A673 (cell line): ENCODE measurements at regions not wholly inside any gene's neighbourhood (a gene's known extent, or its start where the extent isn't known, plus 50 kb on each side); places are given as distances from the start of the nearest gene placed in this dataset.

Source experiments
- BruUV-seq: library from RNA; stranded (reverse); fragments of 400-500 nt; replicated peaks from 2 replicates; lab custom pipeline; 2021; lab: Mats Ljungman, UMichigan
- CTCF ChIA-PET: fragments of 300-600 bp; sonication (Branson Sonifier 250); formaldehyde crosslinking; loops from one replicate; lab custom pipeline; 2022; ENCODE audit warnings: antibody characterized with exemption; lab: Charles Lee
- POLR2A ChIA-PET: fragments of 300-600 bp; sonication (Branson Sonifier 250); formaldehyde crosslinking; loops from one replicate; lab custom pipeline; 2022; ENCODE audit warnings: antibody characterized with exemption; ENCODE audit not compliant: low non-redundant PET; lab: Charles Lee
- DNase-seq: peaks from one replicate; pipeline ENCODE4 v3.0.0-alpha.2; 2015; ENCODE audit warnings: low spot score
- H3K27ac ChIP-seq: fragments of 200-600 bp; sonication (generic); 2 replicates; pipeline ENCODE4 v1.5.1; 2016; ENCODE audit warnings: mixed run types, low read depth, mild to moderate bottlenecking, mixed read lengths, antibody characterized with exemption, low read length; ENCODE audit not compliant: poor library complexity, severe bottlenecking
- H3K27me3 ChIP-seq: fragments of 200-600 bp; sonication (generic); replicated peaks from 2 replicates; pipeline ENCODE4 v1.6.1; 2017; ENCODE audit warnings: mixed run types, low read depth, mild to moderate bottlenecking, mixed read lengths, antibody characterized with exemption, low read length; ENCODE audit not compliant: insufficient read depth, poor library complexity
- H3K36me3 ChIP-seq: fragments of 200-600 bp; sonication (generic); 2 replicates; pipeline ENCODE4 v1.6.1; 2016; ENCODE audit warnings: mixed run types, mild to moderate bottlenecking, mixed read lengths, antibody characterized with exemption, low read length; ENCODE audit not compliant: insufficient read depth, poor library complexity, severe bottlenecking
- H3K4me1 ChIP-seq: fragments of 200-600 bp; sonication (generic); 2 replicates; pipeline ENCODE4 v1.6.1; 2017; ENCODE audit warnings: mixed run types, mild to moderate bottlenecking, mixed read lengths, antibody characterized with exemption, low read length; ENCODE audit not compliant: insufficient read depth, poor library complexity, severe bottlenecking
- H3K4me3 ChIP-seq: fragments of 200-600 bp; sonication (generic); 2 replicates; pipeline ENCODE4 v1.5.1; 2016; ENCODE audit warnings: low read depth, mixed run types, mild to moderate bottlenecking, mixed read lengths, low read length; ENCODE audit not compliant: poor library complexity, severe bottlenecking
- H3K9me3 ChIP-seq: fragments of 200-600 bp; sonication (generic); 2 replicates; pipeline ENCODE4 v1.6.1; 2016; ENCODE audit warnings: mixed run types, low read depth, mild to moderate bottlenecking, mixed read lengths, antibody characterized with exemption, low read length; ENCODE audit not compliant: poor library complexity, severe bottlenecking
- CTCF ChIP-seq: fragments of 300-800, 200-600 bp; sonication (generic); conservative IDR thresholded peaks from 2 replicates; pipeline ENCODE4 v1.5.1; 2017; ENCODE audit warnings: low read depth, mild to moderate bottlenecking, antibody characterized with exemption, low read length, moderate library complexity, mixed read lengths
- EZH2 ChIP-seq: fragments of 200-600 bp; sonication (generic); IDR thresholded peaks from 2 replicates; pipeline ENCODE4 v1.6.1; 2017; ENCODE audit warnings: borderline replicate concordance, low read depth, mild to moderate bottlenecking, mixed read lengths, antibody characterized with exemption, low read length; ENCODE audit not compliant: poor library complexity, severe bottlenecking
- intact Hi-C: fragments of 100-400 bp; cut with micrococcal nuclease; formaldehyde crosslinking; loops from one replicate; pipeline ENCODE4 v1.10.0; 2022; ENCODE audit not compliant: unreplicated experiment

GRCh38 chr5:57407391-57407790 lies 75.2 kb downstream of the ACTBL2 start:
- Histone ChIP-seq H3K9me3 (no peaks in the 10 kb centered on the region), H3K4me3 (no peak overlapping the region), H3K27ac (no peak overlapping the region), H3K27me3 (no peaks in the 10 kb centered on the region), H3K36me3 (no peaks in the 10 kb centered on the region), H3K4me1 (peaks cover 10% of the 10 kb centered on the region)
- no TSS peak for BruUV-seq
- DNase-seq = no peak
- POLR2A ChIA-PET = no interaction called here
- no peak for TF ChIP-seq EZH2
- TF ChIP-seq CTCF = no peak
- intact Hi-C loops = no loop called here
- CTCF ChIA-PET = interaction anchor here (0.7 kb wide), 1 partner anchor 42 kb away, joined by 3 read pairs; no protein-coding TSS in a partner anchor

DNA sequence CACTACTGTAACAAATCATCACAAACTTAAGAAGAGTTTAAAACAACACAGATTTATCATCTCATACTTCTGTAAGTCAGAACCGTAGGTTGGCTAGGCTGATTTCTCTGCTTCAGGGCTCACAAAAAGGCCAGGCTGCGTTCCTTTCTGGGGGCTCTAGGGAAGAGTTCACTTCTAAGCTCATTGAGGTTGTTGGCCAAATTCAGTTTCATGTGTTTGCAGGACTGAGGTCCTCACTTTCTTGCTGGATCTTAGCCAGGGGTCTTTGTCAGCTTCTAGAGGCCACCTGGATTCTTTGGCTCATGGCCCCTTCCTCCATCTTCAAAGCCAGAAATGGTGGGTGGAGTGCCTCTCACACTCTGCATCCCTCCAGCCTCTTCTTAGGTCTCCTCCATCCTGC lies 76.0 kb downstream of the ACTBL2 start:
- H3K27ac ChIP-seq = no peak overlapping the region
- intact Hi-C loops = no loop called here
- no peaks in the 10 kb centered on the region for H3K9me3 ChIP-seq
- TF ChIP-seq CTCF (no peak), EZH2 (no peak)
- CTCF ChIA-PET = no interaction called here
- no peaks in the 10 kb centered on the region for H3K27me3 ChIP-seq
- no peak overlapping the region for H3K4me3 ChIP-seq
- no peak for DNase-seq
- no peaks in the 10 kb centered on the region for H3K36me3 ChIP-seq
- POLR2A ChIA-PET = no interaction called here
- peaks cover 10% of the 10 kb centered on the region for H3K4me1 ChIP-seq
- BruUV-seq = no TSS peak

GRCh38 chr5:57405984-57406383 lies 76.6 kb downstream of the ACTBL2 start:
- no peaks in the 10 kb centered on the region for H3K9me3 ChIP-seq
- no TSS peak for BruUV-seq
- H3K27me3 ChIP-seq = no peaks in the 10 kb centered on the region
- intact Hi-C loops = no loop called here
- H3K36me3 ChIP-seq = no peaks in the 10 kb centered on the region
- no peak overlapping the region for H3K4me3 ChIP-seq
- peaks cover 10% of the 10 kb centered on the region for H3K4me1 ChIP-seq
- CTCF ChIA-PET = no interaction called here
- H3K27ac ChIP-seq = no peak overlapping the region
- no peak for DNase-seq
- TF ChIP-seq EZH2 (no peak), CTCF (no peak)
- POLR2A ChIA-PET = no interaction called here
